ENCODE measurements at regions not wholly inside any gene's neighbourhood (a gene's known extent, or its start where the extent isn't known, plus 50 kb on each side); places are given as distances from the start of the nearest gene placed in this dataset.
"Not testable (repeated sequence)": the region's sequence is repeated elsewhere in the genome, so short reads cannot be mapped to it uniquely, and the experiment has no call there.

DNA sequence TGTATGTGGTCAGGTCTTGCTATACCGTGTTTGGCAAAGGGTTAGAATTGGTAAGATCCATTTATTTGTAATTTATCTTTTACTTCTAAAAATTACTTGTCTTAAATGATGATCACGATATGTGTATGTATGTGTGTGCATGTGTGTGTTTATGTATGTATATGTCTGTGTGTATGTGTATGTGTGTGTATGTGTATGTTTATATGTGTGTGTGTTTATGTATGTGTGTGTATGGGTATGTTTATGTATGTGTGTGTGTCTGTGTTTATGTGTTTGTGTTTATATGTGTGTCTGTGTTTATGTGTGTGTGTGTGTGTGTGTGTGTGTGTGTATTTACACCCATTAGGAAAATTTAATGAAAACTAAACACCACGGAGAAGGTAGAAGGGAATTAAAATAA lies 176.9 kb upstream of the FZD8 start:
- DNase-seq, result no peak

DNA sequence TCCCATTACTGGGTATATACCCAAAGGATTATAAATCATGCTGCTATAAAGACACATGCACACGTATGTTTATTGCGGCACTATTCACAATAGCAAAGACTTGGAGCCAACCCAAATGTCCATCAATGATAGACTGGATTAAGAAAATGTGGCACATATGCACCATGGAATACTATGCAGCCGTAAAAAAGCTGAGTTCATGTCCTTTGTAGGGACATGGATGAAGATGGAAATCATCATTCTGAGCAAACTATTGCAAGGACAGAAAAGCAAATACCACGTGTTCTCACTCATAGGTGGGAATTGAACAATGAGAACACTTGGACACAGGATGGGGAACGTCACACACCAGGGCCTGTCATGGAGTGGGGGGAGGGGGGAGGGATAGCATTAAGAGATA lies 175.0 kb upstream of the FZD8 start:
- DNase-seq, result not testable (repeated sequence)

DNA sequence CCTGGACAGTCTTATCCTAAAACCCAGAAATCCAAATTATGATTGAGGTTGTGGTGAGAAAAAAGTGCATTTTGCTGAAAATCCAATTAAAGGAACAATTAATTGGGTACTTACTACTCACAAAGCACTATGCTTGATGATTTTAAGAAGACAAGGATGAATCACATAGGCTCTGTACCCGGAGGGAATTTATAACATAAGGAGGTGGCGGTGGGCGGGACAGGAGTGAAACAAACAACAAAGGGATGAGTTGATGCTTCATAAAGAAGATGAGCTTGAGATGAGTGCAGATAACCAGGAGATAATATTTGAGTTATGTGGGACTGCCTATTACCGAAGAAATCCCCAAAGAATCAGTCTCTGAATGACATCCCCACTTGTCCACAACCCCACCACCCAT lies 171.1 kb upstream of the FZD8 start:
- DNase-seq, result no peak

DNA sequence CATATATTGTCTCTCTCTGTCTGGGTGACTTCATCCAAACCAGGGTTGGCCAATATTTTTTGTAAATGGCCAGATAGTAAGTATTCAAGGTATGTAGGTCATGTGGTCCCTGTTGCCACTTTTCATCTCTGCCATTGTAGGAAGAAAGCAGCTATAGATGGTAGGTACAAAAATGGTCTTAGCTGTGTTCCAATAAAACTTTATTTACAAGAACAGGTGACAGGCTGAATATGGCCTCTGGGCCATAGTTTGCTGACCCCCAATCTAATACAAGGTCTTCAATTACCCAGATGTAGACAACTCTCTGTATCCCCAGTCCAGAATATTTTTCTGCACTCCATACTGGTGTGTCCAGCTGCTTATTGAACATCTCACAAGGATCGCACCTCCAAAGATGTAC lies 166.2 kb upstream of the FZD8 start:
- DNase-seq, result no peak

DNA sequence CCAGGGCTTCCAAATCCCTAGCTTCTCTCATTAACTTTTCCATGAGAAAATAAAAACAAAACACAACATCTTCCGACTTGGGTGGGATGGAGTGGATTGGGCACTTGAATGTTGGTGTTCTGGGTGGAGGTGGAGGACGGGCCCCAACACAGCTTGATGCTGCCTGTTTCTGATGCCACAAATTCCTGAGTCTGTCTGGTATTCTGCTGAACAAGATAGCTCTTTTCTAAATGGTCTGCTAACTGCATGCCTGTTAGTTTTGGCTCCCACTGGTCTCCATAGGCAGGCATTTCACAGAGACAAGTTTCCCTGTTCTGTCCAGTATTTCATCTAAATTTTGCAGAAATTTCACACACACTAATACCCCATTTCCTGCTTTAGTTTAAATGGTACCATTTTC lies 160.9 kb upstream of the FZD8 start:
- no peak for DNase-seq

DNA sequence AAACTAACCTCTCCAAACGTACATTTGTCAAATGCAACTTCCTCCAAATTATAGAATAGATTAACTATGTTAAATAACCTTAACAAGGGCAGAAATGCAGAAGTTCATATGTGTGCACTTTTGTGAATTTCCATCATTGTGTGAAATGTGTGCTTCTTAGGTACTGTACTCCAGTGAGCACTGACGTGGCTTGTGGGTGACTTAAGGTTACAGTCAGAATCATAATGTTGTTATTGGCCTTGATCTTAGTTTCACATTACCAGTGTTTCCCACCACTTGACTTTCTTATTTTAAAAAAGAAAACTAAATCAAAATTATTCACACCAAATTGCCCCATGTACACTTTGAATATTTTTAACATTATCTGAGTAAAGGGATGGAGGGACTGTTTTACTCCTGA lies 155.1 kb upstream of the FZD8 start:
- DNase-seq, result no peak

DNA sequence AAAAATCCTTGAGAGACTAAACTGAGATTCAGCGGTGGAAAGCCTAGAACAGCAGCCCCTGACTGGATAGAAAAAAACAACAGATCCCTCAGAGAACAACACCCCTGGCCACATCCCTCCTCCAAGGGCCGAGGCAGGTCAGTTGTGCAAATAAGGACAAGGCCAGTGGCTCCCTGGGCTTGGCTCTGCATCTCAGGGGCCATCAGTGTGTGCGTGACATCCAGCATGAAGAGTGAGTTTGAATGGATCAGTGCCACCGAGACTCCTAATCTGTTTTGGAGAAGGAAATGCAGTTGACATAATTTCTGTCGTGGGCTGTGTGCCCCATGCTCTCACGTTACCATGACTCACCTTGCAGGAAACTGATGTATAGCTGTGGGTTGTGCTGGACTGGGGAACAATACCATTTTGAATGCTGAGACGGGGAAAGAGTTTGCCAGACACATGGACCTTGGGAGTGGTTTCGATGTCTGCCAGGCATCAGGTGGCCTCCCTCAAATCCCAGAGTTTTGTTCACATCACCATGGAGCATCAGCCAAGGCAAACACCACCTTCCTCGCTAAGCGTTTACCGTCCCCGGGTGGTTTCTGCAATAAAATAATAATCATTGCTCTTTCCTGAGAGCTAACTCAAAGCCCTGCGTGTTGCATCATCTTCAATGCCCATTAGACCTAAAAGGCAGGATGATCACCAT lies 153.2 kb upstream of the FZD8 start:
- DNase-seq, result no peak

DNA sequence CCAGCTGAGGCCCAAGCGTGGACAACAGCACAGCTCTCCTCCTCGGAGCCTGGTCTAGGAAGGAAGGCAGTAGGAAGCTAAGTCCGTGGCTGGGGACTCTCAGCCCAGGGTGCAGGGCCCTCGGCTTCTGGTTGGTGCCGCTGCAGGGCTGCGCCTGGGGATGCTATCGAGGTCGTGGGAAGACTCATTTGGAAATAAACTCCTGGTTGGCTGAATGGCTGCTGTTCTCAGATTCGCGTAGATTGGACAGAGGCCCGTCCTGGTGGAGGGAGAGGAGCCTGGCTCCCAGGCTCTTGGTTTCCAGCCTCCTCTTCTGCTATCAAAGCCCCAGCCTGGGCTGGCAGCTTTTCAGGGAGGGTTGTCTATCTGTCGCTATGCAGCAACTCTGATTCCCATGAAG lies 152.6 kb upstream of the FZD8 start:
- DNase-seq, result no peak

DNA sequence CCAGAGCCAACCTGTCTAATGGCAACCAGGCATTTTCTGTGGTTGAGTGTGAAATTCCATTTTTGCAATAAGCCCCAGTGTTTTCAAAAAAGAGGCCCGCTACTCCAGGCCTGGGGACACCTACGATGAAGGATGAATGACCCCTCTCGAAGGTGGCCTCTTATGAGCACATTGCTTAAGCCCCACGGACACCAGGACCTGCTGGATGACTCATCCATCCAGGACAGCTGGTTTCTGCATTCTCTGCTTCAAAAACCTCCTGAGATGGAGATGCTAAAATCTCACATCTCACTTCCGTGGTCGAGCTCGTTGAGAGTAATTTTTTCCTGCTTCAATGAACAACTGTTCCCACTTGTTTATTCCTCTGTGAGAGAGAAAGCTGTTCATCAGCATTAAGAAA lies 150.2 kb upstream of the FZD8 start:
- no peak for DNase-seq

DNA sequence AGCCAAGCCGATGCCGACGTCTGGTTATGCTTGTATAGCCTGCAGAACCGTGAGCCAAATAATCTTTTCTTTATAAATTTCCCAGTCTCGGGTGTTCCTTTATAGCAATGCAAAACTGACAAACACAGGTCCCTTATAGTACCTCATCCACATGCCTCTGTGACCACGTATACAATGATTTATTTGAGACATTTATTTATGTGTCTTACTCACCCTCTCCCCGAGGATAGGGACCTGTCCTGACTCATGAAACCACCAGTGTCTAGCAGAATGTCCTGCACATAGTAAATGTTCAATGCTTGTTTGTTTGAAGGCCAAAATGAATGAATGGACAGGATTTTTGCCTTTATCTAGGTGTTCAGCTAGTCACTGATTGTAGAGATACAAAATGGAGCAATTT lies 147.9 kb upstream of the FZD8 start:
- no peak for DNase-seq

DNA sequence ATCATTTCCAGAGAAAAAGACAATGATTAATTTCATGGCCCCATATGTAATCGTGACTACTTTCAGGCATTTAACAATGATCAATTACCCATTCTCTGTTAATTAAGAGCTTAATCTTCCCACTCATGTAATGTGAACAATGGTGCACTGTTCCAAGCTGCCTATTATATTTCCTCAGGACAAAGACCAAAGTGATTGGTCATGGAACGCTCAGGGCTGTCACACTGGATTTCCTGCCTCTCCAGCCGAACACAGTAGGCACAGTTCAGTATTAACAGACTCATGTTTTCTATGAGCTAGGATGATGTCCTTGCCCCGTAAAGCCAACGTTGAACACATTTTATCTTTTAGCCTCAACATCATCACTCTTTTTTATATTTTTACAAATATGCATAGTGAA lies 142.7 kb upstream of the FZD8 start:
- DNase-seq, result no peak

DNA sequence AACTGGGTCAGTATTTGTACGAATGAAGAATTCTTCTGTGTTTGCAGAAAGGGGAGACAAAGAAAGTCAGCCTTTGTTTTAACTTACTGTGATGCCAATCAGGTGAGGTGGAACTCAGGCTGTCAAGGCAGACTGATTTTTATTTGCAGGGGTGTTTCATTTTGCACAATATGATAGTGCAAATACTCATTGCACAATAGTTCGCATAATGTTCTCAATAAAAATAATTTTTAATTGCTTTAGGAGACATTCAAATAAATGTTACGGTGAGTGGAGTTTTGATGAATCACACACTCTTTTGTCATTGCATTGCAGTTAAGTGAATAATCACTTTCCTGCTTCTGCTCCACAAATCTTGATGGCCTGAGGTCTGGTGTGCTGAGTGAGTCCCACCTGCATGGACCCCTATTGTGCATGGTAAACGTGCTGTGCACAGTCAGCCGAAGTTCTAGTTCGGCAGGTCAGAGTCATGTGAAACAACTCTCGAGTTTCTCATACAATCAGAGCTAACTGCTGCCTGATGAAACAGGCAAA lies 141.3 kb upstream of the FZD8 start:
- no peak for DNase-seq

DNA sequence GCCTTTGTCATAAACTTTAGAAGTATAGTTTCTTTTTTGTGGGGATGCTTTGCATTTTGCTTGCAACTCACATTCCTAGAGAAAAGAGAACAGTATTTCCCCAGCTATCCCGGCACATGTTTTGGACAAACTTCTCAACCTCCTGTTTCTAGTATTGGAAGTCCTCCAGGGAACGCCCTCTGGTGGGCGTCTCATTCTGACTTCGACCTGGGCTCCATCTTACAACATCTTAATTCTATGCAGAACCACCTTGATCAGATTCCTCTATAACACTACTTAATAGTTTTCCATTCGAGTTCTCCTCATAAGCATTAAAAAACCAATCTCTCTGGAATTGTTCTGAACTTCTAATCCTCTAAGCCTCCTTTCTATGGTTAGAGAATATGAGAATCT lies 139.5 kb upstream of the FZD8 start:
- no peak for DNase-seq

DNA sequence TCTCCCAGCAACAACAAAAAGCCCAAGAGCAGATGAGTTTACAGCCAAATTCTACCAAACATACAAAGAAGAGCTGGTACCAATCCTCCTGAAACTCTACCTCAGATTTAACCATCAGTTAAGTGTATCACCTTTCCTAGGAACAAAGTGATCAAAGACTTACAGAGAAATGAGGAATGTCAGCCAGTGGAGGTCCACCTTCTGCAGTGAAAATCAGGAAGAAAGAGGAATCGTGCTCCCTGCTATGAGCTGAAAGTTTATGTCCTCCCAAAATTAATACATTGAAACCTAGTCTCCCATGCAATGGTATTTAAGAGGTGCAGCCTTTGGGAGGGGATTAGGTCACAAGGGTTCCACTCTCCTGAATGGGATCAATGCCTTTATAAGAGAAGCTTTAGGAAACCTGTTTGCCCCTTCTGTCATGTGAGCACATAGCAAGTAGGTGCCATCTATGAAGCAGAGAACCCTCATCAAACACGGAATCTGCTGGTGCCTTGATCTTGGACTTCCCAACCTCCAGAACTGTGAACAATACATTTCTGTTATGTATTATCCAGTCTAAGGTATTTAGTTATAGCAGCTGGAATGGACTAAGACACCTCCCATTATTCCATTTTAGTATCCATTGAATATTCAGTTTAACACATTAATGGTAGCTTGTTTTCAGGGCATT lies 139.0 kb upstream of the FZD8 start:
- no peak for DNase-seq

DNA sequence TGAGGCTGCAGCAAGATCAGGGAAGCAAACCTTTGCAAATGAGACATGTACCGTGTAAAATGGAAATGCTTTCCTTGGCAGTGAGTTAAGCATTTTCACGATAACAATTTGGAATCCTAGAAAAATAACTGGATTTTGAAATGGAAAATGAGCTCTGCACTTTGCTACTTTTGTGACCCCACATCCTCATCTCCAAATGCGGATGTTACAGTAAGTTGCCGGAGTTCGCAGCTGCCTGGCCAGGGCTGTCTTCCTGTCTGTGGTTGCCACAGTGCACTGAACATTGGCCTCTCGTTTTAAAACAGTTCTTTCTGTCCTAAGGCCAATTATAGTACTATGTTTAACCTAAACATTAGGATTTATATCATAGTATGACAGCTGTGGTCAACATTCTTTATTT lies 136.2 kb upstream of the FZD8 start:
- DNase-seq, result no peak

DNA sequence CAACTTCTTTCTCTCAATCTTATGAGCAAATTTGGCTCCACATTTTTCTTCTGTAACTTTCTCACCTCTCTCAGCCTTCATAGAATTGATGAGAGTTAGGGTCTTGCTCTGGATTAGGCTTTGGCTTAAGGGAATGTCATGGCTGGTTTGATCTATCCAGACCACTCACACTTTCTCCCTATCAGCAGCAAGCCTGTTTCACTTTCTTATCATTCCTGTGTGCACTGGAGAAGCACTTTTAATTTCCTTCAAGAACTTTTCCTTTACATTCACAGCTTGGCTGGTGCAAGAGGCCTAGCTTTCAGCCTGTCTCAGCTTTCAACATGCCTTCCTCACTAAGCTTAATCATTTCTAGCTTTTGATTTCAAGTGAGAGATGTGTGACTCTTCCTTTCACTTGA lies 134.5 kb upstream of the FZD8 start:
- not testable (repeated sequence) for DNase-seq

DNA sequence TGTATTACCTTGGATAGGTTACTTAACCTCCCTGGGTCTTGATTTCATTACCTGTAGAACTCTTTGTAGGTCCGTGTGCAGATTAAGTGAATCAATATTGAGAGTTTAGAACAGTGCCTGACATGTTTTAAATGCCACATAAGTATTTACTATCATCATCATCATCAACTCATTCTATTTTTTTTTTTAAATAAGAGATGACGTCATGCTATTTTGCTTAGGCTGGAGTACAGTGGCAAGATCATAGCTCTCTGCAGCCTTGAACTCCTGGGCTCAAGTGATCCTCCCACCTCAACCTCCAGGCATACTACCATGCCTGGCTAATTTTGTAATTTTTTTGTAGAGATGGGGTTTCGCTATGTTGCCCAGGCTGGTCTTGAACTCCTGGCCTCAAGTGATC lies 132.0 kb upstream of the FZD8 start:
- no peak for DNase-seq

DNA sequence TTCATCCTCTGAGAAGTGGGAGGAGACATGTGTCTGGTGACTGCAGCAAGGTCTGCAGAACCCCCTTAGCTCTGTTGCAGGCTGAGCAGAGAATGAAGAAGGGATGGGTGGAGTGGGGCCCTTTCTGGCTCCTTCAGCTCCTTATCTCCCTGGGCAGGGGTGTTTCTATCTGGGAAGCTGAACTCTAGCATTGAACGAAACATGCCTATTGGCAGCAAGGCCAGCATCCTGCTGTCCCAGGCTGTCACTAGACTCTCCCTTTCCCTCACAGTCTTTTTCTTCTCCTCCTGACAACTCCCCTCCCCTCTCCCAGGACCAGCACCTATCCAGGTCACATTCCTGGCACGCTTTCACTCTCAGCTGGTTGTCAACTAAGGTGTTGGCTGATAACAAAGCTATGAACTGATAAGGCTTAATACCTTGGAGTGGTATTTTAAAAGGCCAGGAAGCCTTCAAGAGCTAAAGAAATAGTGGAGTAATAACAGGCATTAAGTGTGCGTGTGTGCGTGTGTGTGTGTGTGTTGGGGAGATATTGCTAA lies 128.8 kb upstream of the FZD8 start:
- no peak for DNase-seq

DNA sequence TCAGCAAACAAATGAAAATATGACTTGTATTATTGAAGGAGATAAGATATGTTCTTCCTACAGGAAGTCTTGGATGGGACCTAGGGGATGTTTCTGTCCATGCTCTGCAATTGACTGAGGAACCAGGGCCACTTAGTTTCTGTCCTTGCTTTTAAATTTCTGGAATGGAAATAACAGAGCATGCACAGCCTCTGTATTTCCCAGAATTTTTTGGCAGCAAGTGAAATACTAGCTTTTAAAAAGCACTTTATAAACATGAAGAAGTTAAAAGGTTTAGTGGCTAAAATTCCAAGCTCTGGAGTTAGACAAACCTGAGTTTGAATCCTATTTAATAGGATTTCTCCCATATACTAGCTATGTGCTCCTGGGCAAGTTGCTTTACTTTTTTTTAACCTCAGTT lies 127.7 kb upstream of the FZD8 start:
- no peak for DNase-seq

DNA sequence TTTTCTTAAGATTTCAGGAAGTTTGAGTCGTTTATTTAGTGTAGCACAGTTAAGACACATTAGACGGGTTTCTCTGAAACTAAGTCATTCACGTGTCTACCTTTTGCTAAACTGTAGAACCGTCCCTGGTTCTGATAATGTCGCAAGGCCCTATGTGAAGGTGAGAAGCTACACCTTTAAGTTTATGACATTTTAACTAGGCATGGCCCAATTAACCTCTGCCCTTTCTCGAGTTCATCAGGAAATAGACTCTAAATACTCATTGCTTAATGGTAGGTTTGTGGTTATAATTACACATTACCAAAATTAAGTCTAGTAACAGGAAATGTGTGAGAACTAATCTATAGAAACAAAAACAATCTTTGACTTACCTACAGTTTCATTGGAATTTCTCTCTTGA lies 126.6 kb upstream of the FZD8 start:
- no peak for DNase-seq

DNA sequence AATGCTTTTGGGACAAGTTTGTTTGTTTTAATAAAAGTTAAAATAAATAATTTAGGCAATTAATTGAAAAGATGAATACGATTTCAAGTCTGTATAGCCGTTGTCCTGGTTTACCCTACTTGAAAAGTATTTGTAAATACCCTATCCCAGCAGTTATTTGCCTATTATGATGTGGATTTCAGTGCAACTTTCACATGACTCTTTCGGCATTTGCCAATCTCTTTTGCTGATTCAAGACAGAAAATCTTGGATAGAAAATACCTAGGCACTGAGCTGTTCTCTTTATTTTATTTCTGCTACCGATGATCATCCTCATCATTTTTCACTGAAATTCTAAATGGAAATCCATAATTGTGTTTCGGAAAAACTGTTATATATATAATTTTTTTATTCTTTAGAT lies 125.9 kb upstream of the FZD8 start:
- DNase-seq, result no peak

DNA sequence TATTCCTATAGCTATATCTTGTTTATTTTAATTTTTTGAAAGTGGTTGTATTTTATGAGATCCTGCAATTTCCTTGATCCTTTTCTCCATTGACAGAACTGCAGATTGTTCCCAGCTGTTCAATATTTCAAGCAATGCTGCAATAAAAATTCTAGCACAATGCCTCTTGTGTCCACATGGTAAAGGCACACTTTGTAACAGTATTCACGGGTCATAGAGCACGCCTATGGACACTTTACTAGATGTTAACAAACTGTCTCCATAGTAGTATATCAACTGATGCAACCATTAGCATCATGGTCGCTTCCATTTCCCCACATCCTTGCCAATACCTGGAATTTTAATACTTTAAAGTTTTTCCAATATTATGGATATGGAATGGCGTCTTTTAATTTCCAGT lies 123.9 kb upstream of the FZD8 start:
- no peak for DNase-seq

DNA sequence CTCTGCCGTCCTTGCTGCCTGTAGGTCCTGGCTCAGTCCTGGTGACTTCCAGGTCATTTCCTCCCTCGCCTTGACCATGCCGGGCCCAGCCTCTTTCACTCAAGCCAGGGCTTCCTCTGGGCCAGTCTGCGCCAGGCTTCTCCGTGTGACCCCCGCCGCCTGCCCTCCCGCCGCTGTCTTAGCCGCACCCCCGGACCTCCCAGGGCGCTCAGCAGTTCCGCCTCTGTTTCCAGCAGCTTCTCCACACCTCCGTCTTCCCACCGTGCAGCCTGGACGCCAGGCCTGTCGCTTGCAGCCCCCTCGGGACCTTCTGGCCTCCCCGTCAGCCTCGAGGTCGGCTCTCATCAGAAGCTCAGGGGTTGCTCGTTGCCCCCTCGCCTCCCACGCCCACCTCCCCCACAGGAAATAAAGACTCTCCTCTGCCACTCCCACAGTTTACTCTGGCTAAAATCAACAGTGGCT lies 123.0 kb upstream of the FZD8 start:
- no peak for DNase-seq

DNA sequence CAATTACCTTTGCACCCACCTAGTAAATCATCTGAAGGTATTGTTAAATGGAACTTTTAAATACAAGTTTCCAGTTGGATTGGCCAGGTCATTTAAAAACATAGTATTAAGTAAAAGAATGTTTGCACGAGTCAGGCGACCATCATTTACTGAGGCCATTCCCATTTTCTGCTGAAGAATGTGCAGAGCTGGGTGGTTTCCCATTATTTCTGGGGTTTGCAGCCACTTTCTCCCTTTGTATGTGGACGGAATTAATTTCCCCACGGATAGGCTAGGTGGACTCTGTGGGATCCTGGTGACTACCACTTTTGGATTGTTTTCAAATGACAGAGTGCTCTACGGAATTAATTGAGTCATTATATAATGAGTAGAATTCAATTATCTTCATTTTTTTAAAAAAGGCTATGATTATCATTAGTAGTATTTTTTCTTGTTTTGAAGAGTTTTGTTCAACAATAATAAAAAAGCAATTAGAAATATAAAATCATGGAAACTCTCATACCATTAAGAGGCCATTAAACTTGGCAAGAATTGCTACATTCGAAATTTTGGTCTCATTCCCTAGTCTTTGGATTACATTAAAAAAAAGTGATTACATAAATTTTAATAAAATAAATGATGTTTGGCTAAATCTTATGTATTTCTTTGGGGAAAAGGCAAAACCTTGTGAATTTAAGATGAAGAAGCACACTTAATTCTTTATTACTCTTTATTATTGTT lies 120.4 kb upstream of the FZD8 start:
- DNase-seq, result no peak
